ENCODE measurements at regions not wholly inside any gene's neighbourhood (a gene's known extent, or its start where the extent isn't known, plus 50 kb on each side); places are given as distances from the start of the nearest gene placed in this dataset.

DNA sequence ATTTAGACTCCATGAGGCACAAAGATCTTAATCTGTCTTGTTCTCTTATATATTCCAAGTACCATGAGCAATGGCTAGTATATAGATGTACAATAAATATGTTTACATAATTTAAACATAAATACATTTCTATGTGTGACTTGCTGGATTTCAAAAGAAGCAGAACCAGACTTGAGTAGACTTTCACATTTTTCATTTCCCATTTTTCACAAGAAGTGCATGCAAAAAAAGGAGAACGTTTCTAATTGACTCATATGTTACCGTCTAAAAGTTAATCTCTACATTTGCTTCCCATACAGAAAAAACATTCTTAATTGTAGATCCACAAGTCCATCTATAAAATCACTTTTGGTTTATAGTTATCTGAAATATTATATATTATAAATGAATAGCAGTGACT is 256.5 kb upstream of the USP15 start:
- TF ChIP-seq CTCF (conservative IDR thresholded peaks at IDR 0.05 in 1 of 2, IDR thresholded peaks at IDR 0.05 in 1 of 2; ENCODE audit: low read depth in 1 of 2, low read length in 2 of 2) = no peak
- TF ChIP-seq EZH2 (IDR thresholded peaks at IDR 0.05; ENCODE audit: low read length, missing control alignments) = no peak

All from fibroblast of lung (primary cell).